SH-SY5Y (cell line): ENCODE measurements at regions not wholly inside any gene's neighbourhood (a gene's known extent, or its start where the extent isn't known, plus 50 kb on each side); places are given as distances from the start of the nearest gene placed in this dataset.

Source experiments
- GATA2 ChIP-seq: IDR thresholded peaks from 2 replicates; pipeline ENCODE4 v1.6.1; 2011; ENCODE audit warnings: mild to moderate bottlenecking, low read depth, low read length
- GATA3 ChIP-seq: IDR thresholded peaks from 2 replicates; pipeline ENCODE4 v1.6.1; 2011; ENCODE audit warnings: low read depth, mild to moderate bottlenecking, low read length, moderate library complexity

DNA sequence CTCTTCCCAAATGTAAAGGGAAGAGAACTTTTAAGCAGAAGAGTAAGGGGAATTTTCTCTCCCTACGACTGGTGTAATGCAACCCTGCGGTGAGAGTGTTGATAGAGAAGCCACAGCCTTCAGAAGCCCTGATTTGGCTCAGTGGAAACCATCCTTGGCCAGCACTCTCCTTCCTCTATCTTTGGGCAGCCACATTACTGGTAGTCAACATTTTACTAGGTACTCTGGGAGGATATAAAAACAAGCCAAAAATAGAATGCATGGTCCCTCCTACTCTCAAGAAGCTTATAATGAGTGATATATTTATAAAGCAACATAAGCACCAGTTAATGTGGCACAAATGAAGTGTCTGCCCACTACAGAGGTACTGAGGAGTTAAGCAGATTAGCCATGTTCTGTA, 201.8 kb upstream of the NCAM1 start:
- no peak for TF ChIP-seq GATA3
- TF ChIP-seq GATA2 = no peak
